GM21447 (cell line): ENCODE measurements at regions not wholly inside any gene's neighbourhood (a gene's known extent, or its start where the extent isn't known, plus 50 kb on each side); places are given as distances from the start of the nearest gene placed in this dataset.

Experiments
- ATAC-seq: cut with Tn5 transposase; IDR thresholded peaks from one replicate; pipeline ENCODE4 v1.9.1; 2021; ENCODE audit not compliant: unreplicated experiment

DNA sequence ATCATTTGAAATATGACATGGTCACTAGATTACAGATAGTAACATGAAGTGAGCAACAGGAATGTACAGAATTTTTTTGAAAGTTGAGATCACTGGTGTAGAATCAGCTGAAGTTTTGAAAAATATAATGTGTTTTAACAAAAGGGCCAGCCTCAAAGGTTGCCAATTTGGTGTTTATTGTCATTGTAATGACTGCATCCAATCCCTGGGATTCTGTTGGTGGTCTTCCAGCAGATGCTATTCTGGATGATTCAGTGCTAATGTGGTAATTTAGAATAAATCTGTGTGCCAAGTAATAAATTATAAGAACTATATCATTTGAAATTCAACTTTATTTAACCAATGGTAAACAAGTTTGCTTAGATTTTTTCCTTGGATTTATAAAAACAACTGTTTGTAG, 436.4 kb upstream of the PKN2 start:
- no peak for ATAC-seq

DNA sequence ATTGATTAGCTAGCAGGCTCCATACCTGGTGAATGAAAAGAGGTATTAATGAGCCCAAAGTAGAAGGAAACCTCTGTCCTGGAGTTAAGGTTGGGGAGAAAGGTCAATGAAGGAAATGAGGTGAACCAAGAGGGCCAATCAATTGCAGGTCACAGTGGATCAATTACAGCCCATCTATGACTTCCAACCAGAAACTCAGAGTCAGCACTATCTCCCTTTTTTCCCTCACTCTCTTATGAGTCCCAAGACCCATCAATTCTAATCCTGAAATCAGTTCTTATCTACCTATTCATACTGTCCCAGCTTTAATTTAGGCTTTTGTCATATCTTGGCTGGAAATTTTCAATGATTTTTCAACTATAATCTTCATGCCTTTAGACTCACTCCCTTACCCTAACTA, 433.2 kb upstream of the PKN2 start:
- no peak for ATAC-seq

DNA sequence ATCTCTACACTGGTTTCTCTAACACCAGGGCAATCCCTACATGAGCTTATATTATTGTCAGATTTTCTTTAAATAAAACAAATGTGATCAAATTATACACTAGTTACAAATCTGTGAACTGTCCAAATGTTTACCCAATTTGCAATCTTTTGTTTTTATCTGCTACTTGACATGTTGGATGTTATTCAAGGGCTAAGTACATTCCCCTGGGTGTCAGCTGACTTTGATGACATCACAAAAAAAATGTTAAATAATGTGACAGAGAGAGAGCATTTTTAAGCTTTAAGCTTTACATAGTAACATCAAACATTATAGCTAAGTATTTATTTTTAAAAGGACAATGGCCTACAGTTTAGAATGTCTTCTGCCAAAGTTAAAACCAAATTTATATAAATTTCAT, 431.3 kb upstream of the PKN2 start:
- ATAC-seq: no peak

DNA sequence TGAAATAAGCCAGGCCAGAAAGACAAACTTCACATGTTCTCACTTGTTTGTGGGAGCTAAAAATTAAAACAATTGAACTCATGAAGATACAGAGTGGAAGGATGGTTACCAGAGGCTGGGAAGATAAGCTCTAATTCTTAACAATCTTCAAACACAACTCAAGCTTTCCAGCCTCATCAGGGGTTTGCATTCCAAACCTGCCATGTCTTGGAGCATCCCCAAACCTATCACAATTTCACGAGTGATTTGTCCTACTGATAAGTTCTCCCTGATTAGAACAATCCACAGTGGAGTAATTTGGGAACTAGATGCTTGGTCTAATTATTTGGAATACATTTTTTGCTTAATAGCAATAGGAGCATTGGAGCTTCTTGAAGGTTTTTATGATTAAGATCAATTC, 418.5 kb upstream of the PKN2 start:
- ATAC-seq: no peak

DNA sequence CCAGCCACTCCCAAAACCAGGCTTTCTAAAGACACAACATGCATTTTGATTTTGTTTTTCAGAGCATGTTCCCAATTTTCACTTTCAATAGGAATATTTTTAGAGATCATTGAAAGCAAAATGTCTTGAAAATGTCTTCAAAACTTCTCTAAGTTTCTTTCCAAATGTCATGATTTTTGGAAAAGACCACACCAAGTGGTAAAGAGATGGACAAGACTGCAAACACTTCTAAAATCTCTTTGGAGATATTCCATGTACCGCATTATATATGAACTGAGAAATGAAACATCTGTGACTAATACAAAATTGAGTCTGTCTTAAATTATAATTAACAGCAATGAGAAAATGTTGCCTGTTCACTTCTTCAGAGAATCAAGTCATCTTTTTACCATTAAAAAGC, 418.0 kb upstream of the PKN2 start:
- ATAC-seq: no peak

DNA sequence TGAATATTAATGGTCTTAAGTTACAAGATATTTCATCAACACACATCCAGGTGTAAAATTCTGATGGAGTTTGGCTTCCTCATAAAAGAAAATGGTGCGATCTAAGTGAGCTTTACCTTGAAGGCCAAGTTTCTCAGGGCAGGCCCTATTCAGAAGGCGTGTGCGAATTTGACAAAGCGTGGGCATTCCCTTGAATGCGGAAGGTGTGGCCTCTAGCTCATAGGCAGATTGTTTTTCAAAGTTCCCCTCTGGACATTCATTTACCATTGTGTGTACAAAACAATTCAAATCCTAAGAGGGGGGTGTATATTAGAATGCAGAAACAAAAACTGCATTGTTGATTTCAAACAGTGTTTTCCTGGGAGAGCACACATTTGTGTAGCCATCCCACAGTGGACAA, 411.9 kb upstream of the PKN2 start:
- ATAC-seq: no peak

DNA sequence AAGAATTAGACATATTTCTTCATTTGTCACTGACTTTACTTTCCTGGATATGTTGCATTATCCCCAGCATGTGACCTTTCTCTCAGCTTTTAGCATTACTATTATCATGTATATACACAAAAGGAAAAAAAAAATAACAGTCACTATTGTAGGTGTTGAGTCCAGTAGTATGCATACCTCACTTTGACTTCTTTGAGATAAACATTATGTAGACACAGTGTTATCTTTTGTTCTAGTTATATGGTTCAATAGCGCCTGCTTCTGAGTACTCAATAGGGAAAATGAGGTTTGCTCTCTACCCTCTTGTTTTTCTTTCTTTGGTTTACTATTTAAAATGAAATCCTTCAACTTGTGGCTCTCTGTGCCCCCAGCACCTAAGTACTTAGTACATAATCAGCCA, 409.6 kb upstream of the PKN2 start:
- no peak for ATAC-seq

DNA sequence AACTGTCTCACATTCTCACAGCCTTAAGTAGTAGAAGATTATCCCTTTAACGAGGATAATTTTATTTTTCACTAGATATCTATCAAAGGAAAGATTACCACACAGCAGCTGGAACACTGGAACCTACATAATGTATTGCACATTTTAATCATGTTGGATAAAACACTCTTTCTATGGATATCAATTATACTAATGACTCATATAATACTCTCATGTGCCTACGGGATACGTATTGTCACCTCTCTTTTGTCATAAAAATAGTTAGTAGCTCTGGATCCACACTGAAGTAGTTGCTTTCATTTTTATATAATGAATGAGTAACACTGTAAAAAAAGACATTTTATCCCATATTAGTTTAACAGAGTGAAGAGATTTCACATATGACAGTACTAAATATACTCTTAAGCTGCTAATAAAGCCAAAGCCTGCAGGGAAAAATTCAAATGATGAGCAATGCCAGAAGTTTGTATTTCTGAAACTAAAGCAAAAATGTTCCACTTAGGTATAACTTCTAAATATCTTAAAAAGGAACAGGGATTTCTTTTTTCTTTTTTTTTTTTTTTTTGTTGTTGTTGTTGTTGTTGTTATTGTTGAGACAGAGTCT, 408.7 kb upstream of the PKN2 start:
- ATAC-seq: no peak

DNA sequence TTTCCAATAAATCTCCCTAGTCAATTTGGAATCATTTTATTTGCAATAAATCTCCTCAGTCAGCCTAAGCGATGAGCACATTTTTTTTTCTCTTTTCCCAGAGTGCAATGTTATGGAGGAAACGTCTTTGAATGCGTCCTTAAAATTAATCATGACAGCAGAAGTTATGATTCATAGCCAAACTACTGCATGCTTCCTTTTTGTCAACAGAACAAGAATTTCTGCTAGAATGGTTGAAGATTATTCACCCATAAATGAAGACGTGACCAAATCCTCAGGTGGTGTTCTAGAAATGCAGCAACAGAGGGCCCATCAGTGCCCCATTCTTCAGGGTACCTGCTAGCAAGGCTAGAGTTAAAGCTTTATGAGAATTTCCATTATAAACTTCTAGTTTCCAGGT, 407.9 kb upstream of the PKN2 start:
- ATAC-seq: no peak

DNA sequence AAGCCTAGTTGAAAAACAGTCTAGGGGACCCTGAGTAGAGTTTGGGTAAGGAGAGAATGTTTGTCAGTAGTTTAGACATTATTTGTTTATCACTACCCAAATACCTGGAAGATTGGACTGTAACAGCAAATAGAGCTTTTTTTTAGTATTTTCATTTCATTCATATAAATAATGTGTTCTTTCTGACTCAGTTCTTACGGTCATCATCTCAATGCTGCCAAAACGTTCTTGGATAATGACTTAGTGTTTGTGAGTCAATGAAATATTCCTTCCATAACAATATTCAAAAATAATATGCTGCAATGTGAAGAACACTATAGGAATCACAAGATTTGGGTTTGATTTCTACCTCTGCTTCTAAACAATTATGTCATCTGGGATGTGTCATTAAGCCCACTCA, 400.0 kb upstream of the PKN2 start:
- ATAC-seq: no peak

DNA sequence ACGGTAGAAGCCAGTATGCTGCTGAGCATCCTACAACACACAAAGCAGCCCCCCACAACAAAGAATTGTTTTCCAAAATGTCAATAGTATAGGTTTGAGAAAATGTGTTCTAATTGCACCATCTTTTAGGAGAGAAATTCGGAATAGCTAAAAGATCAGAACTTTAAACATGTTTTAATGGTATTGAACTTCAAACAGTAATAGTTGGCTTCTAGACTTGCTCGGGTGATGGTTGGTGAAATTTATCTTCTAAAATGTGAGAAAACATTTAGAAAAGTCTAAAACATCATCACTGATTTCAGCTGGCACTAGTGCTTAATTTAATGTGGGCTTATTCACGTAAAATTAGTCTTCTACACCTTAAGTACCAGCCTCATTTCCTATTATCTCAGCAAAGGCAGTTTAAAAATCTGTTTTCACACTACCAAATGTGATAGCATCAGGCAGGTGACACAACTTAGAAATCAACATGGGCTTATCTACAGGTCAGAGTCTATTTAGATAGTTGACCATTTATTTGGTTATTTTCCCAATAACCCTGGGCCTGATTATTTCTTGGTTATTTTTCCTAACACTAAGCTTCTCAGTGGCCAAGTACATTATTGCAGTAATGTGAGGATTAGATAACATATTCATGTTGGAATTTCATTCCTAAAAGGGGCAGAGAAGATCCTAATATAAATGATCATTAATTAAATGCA, 399.3 kb upstream of the PKN2 start:
- ATAC-seq: no peak

DNA sequence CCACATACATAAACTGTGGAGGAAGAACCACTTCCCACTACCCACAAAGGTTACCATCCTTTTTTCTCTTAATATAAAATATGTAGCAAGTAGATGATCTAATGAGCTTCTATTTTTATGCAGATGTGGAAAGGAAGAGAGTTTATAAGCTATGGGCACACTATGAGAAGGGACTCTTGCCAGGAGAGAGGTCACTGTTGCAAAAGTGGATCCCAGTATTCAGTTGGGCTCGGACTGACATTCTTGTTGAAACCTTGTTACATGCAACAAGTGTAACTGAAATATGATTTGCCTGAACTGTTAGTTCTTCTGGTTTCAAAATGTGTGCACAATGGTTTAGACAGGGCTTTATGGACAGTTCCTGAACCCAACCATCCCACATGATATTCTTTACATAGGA, 397.4 kb upstream of the PKN2 start:
- no peak for ATAC-seq

DNA sequence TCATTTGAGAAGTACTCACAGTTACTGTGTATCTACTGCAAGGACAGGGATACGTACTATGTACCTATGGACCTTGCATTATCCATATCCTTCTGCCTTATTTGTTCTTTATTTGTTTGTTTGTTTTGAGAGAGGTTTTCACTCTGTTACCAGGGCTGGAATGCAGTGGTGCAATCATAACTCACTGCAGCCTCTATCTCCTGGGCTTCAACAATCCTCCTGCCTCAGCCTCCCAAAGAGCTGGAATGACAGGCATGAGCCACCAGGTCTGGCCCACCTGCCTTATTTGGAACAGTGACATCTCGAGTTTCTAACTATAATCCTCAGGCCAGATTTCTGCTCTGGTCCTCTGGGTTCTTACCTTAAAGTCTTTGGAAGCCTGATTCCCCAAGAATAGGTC, 395.5 kb upstream of the PKN2 start:
- no peak for ATAC-seq

DNA sequence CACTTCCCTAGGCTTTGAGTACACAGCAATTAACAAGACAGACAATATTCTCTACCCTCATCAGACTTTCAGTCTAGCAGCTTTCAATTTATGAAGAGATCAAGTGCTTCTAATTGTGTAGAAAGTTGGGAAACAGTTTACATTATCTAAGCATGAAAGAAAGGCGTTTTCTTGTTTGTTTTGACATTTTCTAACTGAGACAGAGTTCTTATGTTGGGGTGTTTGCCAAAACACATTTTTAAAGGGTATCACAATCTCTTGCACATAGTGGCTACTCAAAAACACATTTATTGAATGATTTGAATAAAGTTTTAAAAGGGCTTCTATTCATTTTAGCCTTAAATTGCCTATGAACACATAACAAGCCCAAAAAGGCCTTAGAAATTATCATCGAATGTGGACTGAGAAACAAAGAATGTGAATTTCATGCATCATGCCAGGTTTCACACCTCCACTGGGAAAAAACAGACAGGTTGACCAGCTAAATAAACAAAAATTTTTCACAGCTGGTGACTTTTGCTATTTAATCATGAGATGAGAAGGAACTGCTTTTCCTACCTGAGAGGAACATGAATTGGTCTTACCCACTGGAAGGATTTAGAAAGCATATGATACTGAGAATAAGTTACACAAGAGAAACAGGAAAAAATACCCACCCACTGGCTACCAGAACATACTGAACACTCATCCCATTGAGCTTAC, 394.5 kb upstream of the PKN2 start:
- ATAC-seq: no peak

DNA sequence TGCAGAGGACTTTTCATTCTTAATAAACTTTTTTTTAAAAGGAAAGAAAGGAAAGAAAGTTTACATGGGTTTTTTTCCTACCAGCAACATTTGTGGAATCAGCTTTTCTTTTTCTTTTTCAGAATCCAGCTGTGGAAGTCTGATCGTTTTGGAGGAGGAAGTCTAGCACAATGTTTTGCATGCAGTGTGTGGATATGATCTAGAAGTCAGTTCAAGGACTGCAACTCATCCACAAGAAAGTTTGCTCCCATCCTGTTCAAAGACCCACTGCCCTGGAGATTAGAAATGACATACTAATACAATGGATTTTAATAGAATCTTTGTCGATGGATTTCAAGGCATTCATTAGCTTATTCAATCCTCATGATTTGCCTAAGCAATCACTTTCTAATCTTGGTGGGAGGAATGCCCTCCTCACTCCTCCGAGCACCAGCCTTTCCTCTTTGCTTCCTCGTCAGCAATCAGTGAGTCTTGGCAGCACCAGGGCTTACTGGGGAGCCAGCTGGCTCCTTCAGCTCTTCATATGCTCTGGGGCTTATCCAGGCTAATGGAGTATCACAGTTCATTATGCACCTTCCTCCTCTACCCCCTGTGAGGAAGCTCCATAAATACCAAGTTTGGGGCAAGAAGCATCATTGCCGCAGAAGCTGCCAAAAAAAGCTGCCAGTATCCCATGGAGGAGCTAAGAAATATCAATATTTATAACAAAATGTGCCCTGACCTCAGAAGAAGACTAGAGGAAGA, 392.3 kb upstream of the PKN2 start:
- no peak for ATAC-seq

DNA sequence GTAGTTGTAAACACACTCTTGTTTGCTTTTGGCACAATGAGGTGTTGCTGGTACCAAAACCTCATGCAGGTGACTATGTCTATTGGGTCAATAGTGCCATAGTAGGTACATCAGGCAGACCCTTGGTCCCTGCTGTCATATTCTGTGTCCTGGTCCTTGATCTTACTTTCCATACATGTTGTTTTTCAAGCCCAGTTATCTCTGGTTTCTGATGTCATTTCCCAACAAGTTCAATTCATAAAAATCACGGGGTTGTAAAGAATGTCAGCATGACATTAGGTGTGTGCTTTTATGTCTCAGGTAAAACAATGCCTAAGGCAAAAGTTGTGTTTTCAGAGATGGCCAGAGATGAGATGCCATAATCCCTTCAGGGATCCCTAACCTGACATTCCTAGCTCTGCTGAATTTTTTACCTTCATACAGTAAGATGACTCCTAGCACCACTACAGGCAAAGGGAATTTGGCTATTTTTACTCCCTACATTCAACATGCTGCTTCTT, 390.3 kb upstream of the PKN2 start:
- no peak for ATAC-seq

DNA sequence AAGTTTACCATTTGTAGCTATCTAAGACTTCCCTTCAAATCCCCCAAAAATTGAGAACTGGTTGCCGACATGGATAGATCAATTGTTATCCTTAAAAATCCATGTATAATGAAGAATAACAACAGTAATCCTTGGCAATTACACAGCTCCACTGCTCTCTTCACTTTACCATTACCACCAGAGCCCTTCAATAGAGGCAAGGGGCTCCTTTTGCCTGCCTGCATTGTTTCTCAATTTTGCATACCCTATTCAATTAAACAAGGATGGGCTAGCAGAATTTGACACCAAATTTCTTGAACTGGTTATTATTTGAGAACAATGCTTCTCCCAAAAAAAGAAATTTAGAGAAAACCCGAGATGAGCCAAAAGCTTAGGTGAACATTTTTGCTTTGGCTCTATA, 387.8 kb upstream of the PKN2 start:
- no peak for ATAC-seq

DNA sequence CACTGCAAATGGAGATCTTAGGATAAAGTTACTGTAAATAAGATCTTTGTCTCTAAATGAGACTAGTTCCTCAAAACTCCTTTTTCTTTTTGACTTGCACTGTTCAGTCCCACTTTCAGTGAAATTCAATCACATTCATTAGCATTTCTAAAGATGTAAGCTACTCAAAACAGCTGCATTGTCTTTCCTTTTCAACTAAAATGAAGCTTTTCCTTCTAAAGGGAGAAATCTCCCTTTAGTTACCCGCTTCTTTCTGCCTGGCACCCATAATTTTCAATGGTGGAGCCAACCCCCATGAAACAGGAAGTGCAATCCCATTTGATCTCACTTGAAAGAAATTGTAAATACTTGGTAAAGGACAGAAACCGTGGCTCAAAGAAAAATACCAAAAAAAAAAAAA, 387.4 kb upstream of the PKN2 start:
- ATAC-seq: no peak

DNA sequence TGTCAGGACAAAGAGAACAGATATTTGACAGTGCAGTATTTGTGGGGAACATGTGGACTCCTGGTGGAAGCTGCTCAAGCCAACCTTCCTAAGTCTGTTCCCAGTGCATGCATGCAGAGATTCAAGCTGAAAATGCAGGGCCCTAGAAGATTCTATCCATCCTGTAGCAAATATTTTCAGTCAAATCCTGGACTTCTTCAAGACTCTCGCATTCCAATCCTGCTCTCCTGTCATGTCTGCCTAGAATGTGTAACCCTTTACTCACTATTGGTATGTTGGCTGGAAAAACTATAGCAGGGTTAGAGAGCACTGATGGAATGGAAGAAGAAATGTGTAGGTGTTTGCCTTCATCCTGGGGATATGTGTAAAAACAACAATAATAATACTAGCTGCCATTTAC, 385.6 kb upstream of the PKN2 start:
- ATAC-seq: no peak

DNA sequence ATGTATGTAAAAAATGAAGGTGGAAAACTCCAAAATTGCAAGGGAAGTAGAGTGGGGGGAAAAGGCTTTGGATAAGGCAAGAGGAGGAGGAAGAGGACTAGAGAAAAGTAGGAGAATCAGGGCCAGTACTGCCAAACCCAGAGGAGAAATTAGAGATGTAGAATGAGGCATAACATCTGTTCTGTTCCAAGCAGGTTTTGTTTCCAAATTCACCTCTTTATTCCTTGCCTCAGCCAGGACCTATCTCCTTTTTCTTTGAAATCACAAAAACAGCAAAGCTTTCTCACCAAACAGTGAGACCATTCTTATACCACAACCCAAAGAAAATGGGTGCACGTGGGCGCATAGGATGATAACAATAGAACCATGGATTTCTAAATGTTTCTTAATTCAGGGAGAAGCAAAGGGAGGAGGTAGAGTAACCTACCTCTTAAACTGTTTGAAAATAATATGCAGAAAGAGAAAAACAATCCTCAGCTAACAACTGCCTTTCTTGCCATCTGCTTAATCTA, 383.3 kb upstream of the PKN2 start:
- no peak for ATAC-seq

DNA sequence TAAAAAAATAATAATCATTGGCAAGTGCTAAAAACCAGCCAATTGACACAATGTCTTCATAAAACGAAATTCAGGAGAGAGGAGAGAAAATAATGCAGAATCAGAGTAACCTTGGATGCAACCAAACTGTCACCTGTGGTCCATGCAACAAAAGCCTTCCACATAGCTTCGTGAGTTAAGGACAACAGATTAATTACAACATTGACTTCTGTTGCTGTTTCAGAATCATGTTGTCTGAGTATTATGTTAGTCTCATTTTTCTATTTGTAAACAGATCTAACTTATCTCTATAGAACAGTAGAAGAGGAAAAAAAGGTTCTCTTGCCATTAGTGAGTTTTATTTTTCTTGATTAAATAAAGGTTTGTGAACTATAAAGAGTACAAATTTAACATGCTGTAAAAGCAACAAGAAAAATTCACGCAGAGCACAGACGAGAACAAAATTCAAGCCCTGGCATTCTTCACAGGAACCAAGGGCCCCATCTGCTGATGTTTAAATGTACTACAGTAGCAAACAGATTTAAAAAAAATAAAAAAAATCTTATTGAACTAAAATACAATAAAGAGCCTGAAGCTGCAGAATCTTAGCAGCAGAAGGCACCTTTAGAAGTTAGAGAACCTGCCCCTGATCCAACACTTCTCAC, 381.1 kb upstream of the PKN2 start:
- no peak for ATAC-seq
